ENCODE measurements at regions not wholly inside any gene's neighbourhood (a gene's known extent, or its start where the extent isn't known, plus 50 kb on each side); places are given as distances from the start of the nearest gene placed in this dataset.
"Not testable (repeated sequence)": the region's sequence is repeated elsewhere in the genome, so short reads cannot be mapped to it uniquely, and the experiment has no call there.

- H3K9me3 Mint-ChIP-seq: peaks cover 13% of the 10 kb centered on the region
- H3K4me3 Mint-ChIP-seq: no peak overlapping the region
- no peaks in the 10 kb centered on the region for H3K27me3 Mint-ChIP-seq
- no peak overlapping the region for H3K27ac Mint-ChIP-seq (ENCODE audit: low read depth)
- no peaks in the 10 kb centered on the region for H3K36me3 Mint-ChIP-seq (ENCODE audit: insufficient read depth)
- ATAC-seq (replicated peaks; ENCODE audit: extremely low read depth, poor library complexity, severe bottlenecking) (no peak), DNase-seq (ENCODE audit: low spot score in 2 of 2) (no peak)
- H3K4me1 Mint-ChIP-seq: no peaks in the 10 kb centered on the region
These were observed 248.2 kb downstream of the TOX3 start for GRCh38 chr16:52298769-52299168.

GRCh38 chr16:52296706-52297315, 250.1 kb downstream of the TOX3 start:
- not testable (repeated sequence) for H3K4me3 Mint-ChIP-seq; H3K4me1 Mint-ChIP-seq; H3K27ac Mint-ChIP-seq (ENCODE audit: low read depth); H3K27me3 Mint-ChIP-seq; DNase-seq (ENCODE audit: low spot score in 2 of 2); ATAC-seq (replicated peaks; ENCODE audit: extremely low read depth, poor library complexity, severe bottlenecking); H3K36me3 Mint-ChIP-seq (ENCODE audit: insufficient read depth); H3K9me3 Mint-ChIP-seq

DNA sequence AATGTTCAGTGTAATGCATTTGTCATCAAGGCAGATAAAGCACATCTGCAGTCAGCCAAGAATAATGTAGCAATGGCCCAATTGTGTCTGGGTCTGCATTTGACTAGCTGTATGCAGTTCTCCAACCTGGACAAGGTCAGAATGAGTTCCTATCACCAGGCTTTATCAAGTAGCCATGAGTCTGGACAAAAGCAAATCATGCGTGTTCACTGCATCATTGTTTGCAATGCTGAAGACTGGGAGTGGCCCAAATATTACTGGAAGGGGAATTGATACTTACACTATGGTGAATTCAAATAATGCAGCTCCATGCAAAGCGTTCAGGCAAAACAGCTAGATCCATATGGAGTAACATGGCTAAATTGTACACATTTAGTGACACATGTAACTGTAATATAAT, 250.9 kb downstream of the TOX3 start:
- no peak for ATAC-seq (replicated peaks; ENCODE audit: extremely low read depth, poor library complexity, severe bottlenecking)
- Mint-ChIP-seq H3K36me3 (ENCODE audit: insufficient read depth) (no peaks in the 10 kb centered on the region), H3K27me3 (no peaks in the 10 kb centered on the region), H3K4me1 (no peaks in the 10 kb centered on the region), H3K27ac (ENCODE audit: low read depth) (no peak overlapping the region), H3K4me3 (no peak overlapping the region), H3K9me3 (peaks cover 7% of the 10 kb centered on the region)
- DNase-seq (ENCODE audit: low spot score in 2 of 2): no peak

GRCh38 chr16:52294660-52295059, 252.3 kb downstream of the TOX3 start:
- H3K36me3 Mint-ChIP-seq (ENCODE audit: insufficient read depth): no peaks in the 10 kb centered on the region
- H3K4me1 Mint-ChIP-seq: no peaks in the 10 kb centered on the region
- ATAC-seq (replicated peaks; ENCODE audit: extremely low read depth, poor library complexity, severe bottlenecking) (no peak), DNase-seq (ENCODE audit: low spot score in 2 of 2) (no peak)
- H3K27ac Mint-ChIP-seq (ENCODE audit: low read depth): no peak overlapping the region
- H3K9me3 Mint-ChIP-seq: peaks cover 9% of the 10 kb centered on the region
- no peaks in the 10 kb centered on the region for H3K27me3 Mint-ChIP-seq
- no peak overlapping the region for H3K4me3 Mint-ChIP-seq

DNA sequence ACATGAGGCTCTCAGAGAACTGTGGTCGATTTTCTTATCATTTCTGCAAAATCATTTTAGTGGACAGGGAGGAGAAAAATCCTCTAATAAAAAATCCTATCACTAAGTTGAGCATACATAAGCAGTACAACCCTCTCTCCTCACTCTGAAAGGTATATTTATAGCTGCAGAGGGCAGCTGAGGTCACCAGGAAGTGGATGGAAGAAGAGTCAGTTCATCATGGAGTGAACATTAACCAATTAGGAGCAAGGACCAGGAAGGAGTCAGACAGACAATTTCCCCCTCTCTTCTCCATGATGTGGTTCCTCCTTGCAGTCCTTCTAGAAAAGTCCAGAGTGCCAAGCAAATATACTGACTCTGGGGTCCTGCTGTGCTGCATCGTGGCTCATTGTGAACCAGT, 253.7 kb downstream of the TOX3 start:
- H3K9me3 Mint-ChIP-seq: peaks cover 12% of the 10 kb centered on the region
- no peaks in the 10 kb centered on the region for H3K36me3 Mint-ChIP-seq (ENCODE audit: insufficient read depth)
- no peaks in the 10 kb centered on the region for H3K27me3 Mint-ChIP-seq
- no peak for DNase-seq (ENCODE audit: low spot score in 2 of 2)
- no peak overlapping the region for H3K27ac Mint-ChIP-seq (ENCODE audit: low read depth)
- ATAC-seq (replicated peaks; ENCODE audit: extremely low read depth, poor library complexity, severe bottlenecking): no peak
- H3K4me3 Mint-ChIP-seq: no peak overlapping the region
- no peaks in the 10 kb centered on the region for H3K4me1 Mint-ChIP-seq

DNA sequence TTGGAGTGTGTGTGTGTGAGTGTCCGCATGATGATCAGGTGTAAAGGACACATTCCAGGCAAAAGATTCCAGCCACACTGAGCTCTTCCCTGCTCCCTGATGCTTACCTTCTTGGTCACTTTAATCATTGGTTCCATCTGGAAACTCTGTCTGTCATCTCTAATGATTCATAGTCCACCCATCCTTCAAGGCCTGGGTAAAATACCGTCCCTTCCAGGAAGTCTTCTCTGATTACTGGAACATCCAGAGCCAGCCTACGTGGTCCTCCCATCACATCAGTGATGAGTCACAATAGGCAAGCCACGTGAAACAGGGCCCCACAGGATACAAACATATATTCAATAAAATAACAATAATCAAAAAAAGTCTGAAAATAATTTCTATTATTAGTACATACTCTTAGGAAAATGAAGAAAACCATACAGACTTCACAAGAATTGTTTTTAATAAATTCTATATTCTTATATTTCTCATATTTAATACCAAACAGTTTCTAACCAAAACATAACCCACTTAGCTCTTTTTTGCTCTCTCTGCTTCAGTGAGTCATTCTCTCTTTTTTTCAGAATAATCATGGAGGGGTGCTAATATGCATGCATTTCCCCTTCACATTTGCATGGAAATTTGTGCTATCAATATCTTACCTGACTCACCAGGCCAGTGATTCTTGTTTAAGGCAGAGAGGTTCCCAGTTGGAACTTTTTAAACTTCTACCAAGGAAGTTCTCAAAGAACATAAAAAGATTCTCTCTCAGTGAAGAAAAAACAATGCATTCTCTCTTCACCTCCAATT, 263.2 kb downstream of the TOX3 start:
- H3K9me3 Mint-ChIP-seq: peaks cover 13% of the 10 kb centered on the region
- H3K27me3 Mint-ChIP-seq: no peaks in the 10 kb centered on the region
- H3K27ac Mint-ChIP-seq (ENCODE audit: low read depth): no peak overlapping the region
- ATAC-seq (replicated peaks; ENCODE audit: extremely low read depth, poor library complexity, severe bottlenecking): no peak
- H3K4me3 Mint-ChIP-seq: no peak overlapping the region
- no peak for DNase-seq (ENCODE audit: low spot score in 2 of 2)
- no peaks in the 10 kb centered on the region for H3K4me1 Mint-ChIP-seq
- H3K36me3 Mint-ChIP-seq (ENCODE audit: insufficient read depth): no peaks in the 10 kb centered on the region

DNA sequence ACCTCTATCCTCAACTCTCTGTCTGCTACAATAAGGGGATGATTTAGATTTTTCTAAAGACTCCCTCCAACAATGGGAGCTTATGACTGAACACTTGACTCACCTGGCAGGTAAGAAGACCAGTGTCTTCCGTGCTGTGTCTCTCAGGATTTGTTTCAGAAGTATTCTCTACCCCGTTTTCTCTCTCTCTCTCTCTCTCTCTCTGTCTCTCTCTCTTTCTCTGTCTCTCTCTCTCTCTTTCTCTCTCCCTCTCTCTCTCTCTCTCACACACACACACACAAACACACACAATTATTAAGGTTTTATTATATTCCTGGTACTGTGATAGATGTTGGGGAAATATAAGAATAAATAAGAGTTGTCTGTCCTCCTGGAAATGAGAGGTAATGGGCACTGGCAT, 263.9 kb downstream of the TOX3 start:
- Mint-ChIP-seq H3K36me3 (ENCODE audit: insufficient read depth) (no peaks in the 10 kb centered on the region), H3K4me1 (no peaks in the 10 kb centered on the region), H3K9me3 (peaks cover 13% of the 10 kb centered on the region), H3K27ac (ENCODE audit: low read depth) (no peak overlapping the region), H3K27me3 (no peaks in the 10 kb centered on the region), H3K4me3 (no peak overlapping the region)
- no peak for ATAC-seq (replicated peaks; ENCODE audit: extremely low read depth, poor library complexity, severe bottlenecking)
- no peak for DNase-seq (ENCODE audit: low spot score in 2 of 2)

DNA sequence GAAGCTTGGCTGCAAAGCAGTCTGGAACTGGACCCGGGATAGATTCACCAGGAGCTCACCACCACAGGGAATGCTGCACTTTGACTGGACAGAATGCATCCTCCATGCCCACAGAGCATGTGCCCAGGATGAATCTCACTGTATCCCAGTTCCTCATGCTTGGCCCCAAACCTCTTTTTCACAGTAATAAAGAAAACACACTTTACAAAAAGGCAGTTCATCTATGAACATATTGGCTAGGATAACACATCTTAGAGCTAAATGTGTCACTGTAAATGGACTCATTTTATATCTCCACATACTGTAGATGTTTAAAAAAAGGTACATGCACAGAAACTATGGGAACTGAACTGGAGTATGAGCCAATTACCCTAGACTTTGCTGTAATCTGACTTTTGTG, 266.9 kb downstream of the TOX3 start:
- H3K9me3 Mint-ChIP-seq: peaks cover 5% of the 10 kb centered on the region

GRCh38 chr16:52271088-52271750, 275.7 kb downstream of the TOX3 start:
- Mint-ChIP-seq H3K4me3 (no peak overlapping the region), H3K27me3 (no peaks in the 10 kb centered on the region), H3K36me3 (ENCODE audit: insufficient read depth) (no peaks in the 10 kb centered on the region), H3K4me1 (no peaks in the 10 kb centered on the region), H3K9me3 (peaks cover 11% of the 10 kb centered on the region), H3K27ac (ENCODE audit: low read depth) (no peak overlapping the region)
- DNase-seq (ENCODE audit: low spot score in 2 of 2) (no peak), ATAC-seq (replicated peaks; ENCODE audit: extremely low read depth, poor library complexity, severe bottlenecking) (no peak)

More for the DNA sequence above, 266.9 kb downstream of the TOX3 start:
- Mint-ChIP-seq H3K27ac (ENCODE audit: low read depth) (no peak overlapping the region), H3K4me1 (no peaks in the 10 kb centered on the region), H3K4me3 (no peak overlapping the region), H3K27me3 (no peaks in the 10 kb centered on the region), H3K36me3 (ENCODE audit: insufficient read depth) (no peaks in the 10 kb centered on the region)
- no peak for DNase-seq (ENCODE audit: low spot score in 2 of 2)
- ATAC-seq (replicated peaks; ENCODE audit: extremely low read depth, poor library complexity, severe bottlenecking): no peak

DNA sequence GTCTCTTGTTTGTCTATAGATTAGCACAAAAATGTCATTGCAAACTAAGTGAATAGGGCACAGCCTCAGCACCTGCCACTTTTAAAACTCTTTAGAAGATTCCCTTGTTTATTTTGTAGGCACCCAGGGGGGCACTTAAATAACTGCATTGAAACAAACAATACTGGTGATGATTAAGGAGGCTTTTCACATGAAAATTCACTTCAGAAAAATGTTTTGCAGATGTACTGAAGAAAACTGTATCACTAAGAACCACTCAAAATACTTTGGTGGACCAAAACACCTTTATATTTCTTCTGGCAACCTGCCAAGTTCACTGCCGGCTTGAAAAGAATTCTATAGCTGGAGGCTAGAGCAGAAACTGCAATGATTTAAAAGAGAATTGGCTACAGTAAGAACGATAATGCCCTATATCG, 281.5 kb downstream of the TOX3 start:
- H3K9me3 Mint-ChIP-seq: peaks cover 6% of the 10 kb centered on the region
- no peaks in the 10 kb centered on the region for H3K27me3 Mint-ChIP-seq
- no peak for DNase-seq (ENCODE audit: low spot score in 2 of 2)
- no peaks in the 10 kb centered on the region for H3K36me3 Mint-ChIP-seq (ENCODE audit: insufficient read depth)
- H3K4me3 Mint-ChIP-seq: no peak overlapping the region
- no peaks in the 10 kb centered on the region for H3K4me1 Mint-ChIP-seq
- H3K27ac Mint-ChIP-seq (ENCODE audit: low read depth): no peak overlapping the region
- ATAC-seq (replicated peaks; ENCODE audit: extremely low read depth, poor library complexity, severe bottlenecking): no peak

GRCh38 chr16:52257534-52257933, 289.4 kb downstream of the TOX3 start:
- ATAC-seq (replicated peaks; ENCODE audit: extremely low read depth, poor library complexity, severe bottlenecking) (no peak), DNase-seq (ENCODE audit: low spot score in 2 of 2) (no peak)
- H3K4me3 Mint-ChIP-seq: no peak overlapping the region
- peaks cover 5% of the 10 kb centered on the region for H3K9me3 Mint-ChIP-seq
- no peaks in the 10 kb centered on the region for H3K27me3 Mint-ChIP-seq
- H3K27ac Mint-ChIP-seq (ENCODE audit: low read depth): no peak overlapping the region
- no peaks in the 10 kb centered on the region for H3K36me3 Mint-ChIP-seq (ENCODE audit: insufficient read depth)
- no peaks in the 10 kb centered on the region for H3K4me1 Mint-ChIP-seq

GRCh38 chr16:52256310-52257078, 290.4 kb downstream of the TOX3 start:
- Mint-ChIP-seq H3K4me1 (no peaks in the 10 kb centered on the region), H3K36me3 (ENCODE audit: insufficient read depth) (no peaks in the 10 kb centered on the region), H3K27me3 (no peaks in the 10 kb centered on the region), H3K4me3 (no peak overlapping the region), H3K9me3 (peaks cover 5% of the 10 kb centered on the region), H3K27ac (ENCODE audit: low read depth) (no peak overlapping the region)
- ATAC-seq (replicated peaks; ENCODE audit: extremely low read depth, poor library complexity, severe bottlenecking): no peak
- DNase-seq (ENCODE audit: low spot score in 2 of 2): no peak

Data from central memory CD8-positive, alpha-beta T cell (primary cell).